Kidney glomerular epithelial cell (primary cell): ENCODE measurements at regions not wholly inside any gene's neighbourhood (a gene's known extent, or its start where the extent isn't known, plus 50 kb on each side); places are given as distances from the start of the nearest gene placed in this dataset.

Experiments used
- DNase-seq: peaks from one replicate; lab custom pipeline; 2025; lab: John Stamatoyannopoulos, UW

GRCh38 chr18:22074282-22075070, 94.9 kb upstream of the GATA6 start:
- DNase-seq = no peak

- DNase-seq = no peak
Measured at GRCh38 chr18:22080035-22080434, 89.4 kb upstream of the GATA6 start.

- no peak for DNase-seq
Measured at GRCh38 chr18:22082408-22082807, 87.0 kb upstream of the GATA6 start.

GRCh38 chr18:22084547-22084946, 84.8 kb upstream of the GATA6 start:
- no peak for DNase-seq

- DNase-seq = no peak
Measured at GRCh38 chr18:22086973-22087372, 82.4 kb upstream of the GATA6 start.

- DNase-seq = no peak
Measured at GRCh38 chr18:22088029-22088428, 81.4 kb upstream of the GATA6 start.

- DNase-seq = no peak
Measured at GRCh38 chr18:22088996-22089640, 80.3 kb upstream of the GATA6 start.

- DNase-seq = no peak
Measured at GRCh38 chr18:22091341-22091740, 78.0 kb upstream of the GATA6 start.

- no peak for DNase-seq
Measured at GRCh38 chr18:22093731-22094357, 75.5 kb upstream of the GATA6 start.

GRCh38 chr18:22094358-22094734, 75.0 kb upstream of the GATA6 start:
- no peak for DNase-seq

- no peak for DNase-seq
Measured at GRCh38 chr18:22098563-22098989, 70.8 kb upstream of the GATA6 start.

GRCh38 chr18:22099925-22100324, 69.5 kb upstream of the GATA6 start:
- DNase-seq = no peak

- no peak for DNase-seq
Measured at GRCh38 chr18:22101731-22102130, 67.7 kb upstream of the GATA6 start.

- DNase-seq = no peak
Measured at GRCh38 chr18:22102953-22103646, 66.3 kb upstream of the GATA6 start.

GRCh38 chr18:22103647-22104031, 65.8 kb upstream of the GATA6 start:
- DNase-seq = no peak

GRCh38 chr18:22106536-22107292, 62.7 kb upstream of the GATA6 start:
- DNase-seq = peak; percentile 65

- no peak for DNase-seq
Measured at GRCh38 chr18:22108674-22109073, 60.7 kb upstream of the GATA6 start.

GRCh38 chr18:22109535-22109934, 59.9 kb upstream of the GATA6 start:
- no peak for DNase-seq

GRCh38 chr18:22110461-22110924, 58.9 kb upstream of the GATA6 start:
- no peak for DNase-seq

- DNase-seq = no peak
Measured at GRCh38 chr18:22112215-22112614, 57.2 kb upstream of the GATA6 start.

- DNase-seq = no peak
Measured at GRCh38 chr18:22113144-22113844, 56.1 kb upstream of the GATA6 start.
